ENCODE measurements at regions not wholly inside any gene's neighbourhood (a gene's known extent, or its start where the extent isn't known, plus 50 kb on each side); places are given as distances from the start of the nearest gene placed in this dataset.

- intact Hi-C loops (cut with DNase I), result no loop called here
- Histone ChIP-seq H3K27ac (no peak overlapping the region), H3K27me3 (no peaks in the 10 kb centered on the region), H3K36me3 (no peaks in the 10 kb centered on the region), H3K4me3 (no peak overlapping the region), H3K9me3 (no peaks in the 10 kb centered on the region), H3K4me1 (no peaks in the 10 kb centered on the region)
- DNase-seq (ENCODE audit: extremely low spot score in 2 of 2), result no peak
- TF ChIP-seq POLR2A (IDR thresholded peaks at IDR 0.05) (no peak), POLR2AphosphoS5 (IDR thresholded peaks at IDR 0.05; ENCODE audit: insufficient read depth in 1 of 2, low read depth in 1 of 2) (no peak), CTCF (IDR thresholded peaks at IDR 0.05) (no peak)
Observed at GRCh38 chr12:91633734-91634357, 451.2 kb upstream of the DCN start.

GRCh38 chr12:91633206-91633605 lies 450.6 kb upstream of the DCN start:
- Histone ChIP-seq H3K27ac (no peak overlapping the region), H3K36me3 (no peaks in the 10 kb centered on the region)
- intact Hi-C loops (cut with DNase I), result no loop called here

GRCh38 chr12:91632042-91632786 lies 449.6 kb upstream of the DCN start:
- Histone ChIP-seq H3K27me3 (no peaks in the 10 kb centered on the region), H3K27ac (no peak overlapping the region), H3K36me3 (no peaks in the 10 kb centered on the region), H3K4me1 (no peaks in the 10 kb centered on the region), H3K9me3 (no peaks in the 10 kb centered on the region), H3K4me3 (no peak overlapping the region)
- TF ChIP-seq POLR2AphosphoS5 (IDR thresholded peaks at IDR 0.05; ENCODE audit: insufficient read depth in 1 of 2, low read depth in 1 of 2) (no peak), CTCF (IDR thresholded peaks at IDR 0.05) (no peak)
- DNase-seq (ENCODE audit: extremely low spot score in 2 of 2), result no peak
- intact Hi-C loops (cut with DNase I), result no loop called here

More at GRCh38 chr12:91633206-91633605, 450.6 kb upstream of the DCN start:
- Histone ChIP-seq H3K4me1 (no peaks in the 10 kb centered on the region), H3K27me3 (no peaks in the 10 kb centered on the region), H3K9me3 (no peaks in the 10 kb centered on the region), H3K4me3 (no peak overlapping the region)
- no peak for DNase-seq (ENCODE audit: extremely low spot score in 2 of 2)
- TF ChIP-seq POLR2AphosphoS5 (IDR thresholded peaks at IDR 0.05; ENCODE audit: insufficient read depth in 1 of 2, low read depth in 1 of 2) (no peak), POLR2A (IDR thresholded peaks at IDR 0.05) (no peak), CTCF (IDR thresholded peaks at IDR 0.05) (no peak)

DNA sequence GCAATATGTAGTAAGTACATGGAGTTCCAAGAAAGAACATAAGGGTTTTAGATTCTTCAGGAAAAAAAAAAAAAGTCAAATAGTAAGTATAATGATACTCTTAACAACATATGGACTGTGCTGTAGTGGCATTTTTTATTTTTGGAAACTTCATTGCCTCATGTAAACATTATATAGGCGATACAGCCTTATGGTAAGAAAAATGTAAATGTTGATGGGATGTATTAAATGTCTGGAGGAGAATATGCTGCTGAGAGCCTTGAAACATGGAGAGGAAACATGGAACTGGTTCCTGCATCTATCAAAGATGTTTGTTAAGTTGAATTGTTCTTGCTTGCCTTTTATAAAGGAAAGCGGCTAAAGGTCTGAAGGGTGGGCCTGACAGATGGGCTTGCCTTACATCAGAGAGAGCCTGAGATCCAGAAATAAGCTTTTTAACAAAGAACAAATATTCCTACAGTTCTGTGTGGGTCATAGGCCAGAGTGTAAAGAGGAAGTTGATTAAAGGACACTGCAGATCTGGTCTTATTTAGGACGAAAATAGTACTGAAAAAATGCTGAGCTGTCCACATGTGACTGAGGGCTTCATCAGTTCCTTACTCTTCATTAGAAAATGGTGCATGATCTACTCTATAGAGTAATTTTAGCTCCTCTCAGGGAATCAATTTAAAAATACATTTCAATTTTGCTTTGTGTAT lies 448.1 kb upstream of the DCN start:
- no peaks in the 10 kb centered on the region for H3K36me3 ChIP-seq

More for the DNA sequence above, 448.1 kb upstream of the DCN start:
- no peak overlapping the region for H3K4me3 ChIP-seq
- DNase-seq (ENCODE audit: extremely low spot score in 2 of 2), result no peak
- no peak for TF ChIP-seq POLR2AphosphoS5 (IDR thresholded peaks at IDR 0.05; ENCODE audit: insufficient read depth in 1 of 2, low read depth in 1 of 2)
- no peak for TF ChIP-seq CTCF (IDR thresholded peaks at IDR 0.05)
- no peak for TF ChIP-seq POLR2A (IDR thresholded peaks at IDR 0.05)
- H3K27ac ChIP-seq, result no peak overlapping the region
- intact Hi-C loops (cut with DNase I), result no loop called here
- no peaks in the 10 kb centered on the region for H3K27me3 ChIP-seq
- no peaks in the 10 kb centered on the region for H3K4me1 ChIP-seq
- H3K9me3 ChIP-seq, result no peaks in the 10 kb centered on the region
